OCI-LY7 (cell line): ENCODE measurements at regions not wholly inside any gene's neighbourhood (a gene's known extent, or its start where the extent isn't known, plus 50 kb on each side); places are given as distances from the start of the nearest gene placed in this dataset.

Source experiments
- CTCF ChIP-seq: fragments of 200-600 bp; sonication (generic); conservative IDR thresholded peaks from 2 replicates; pipeline ENCODE4 v1.5.1; 2014; ENCODE audit warnings: mild to moderate bottlenecking, antibody characterized with exemption, low read length, moderate library complexity, mixed read lengths
- EZH2phosphoT487 ChIP-seq: fragments of 200-600 bp; sonication (generic); IDR thresholded peaks from 2 replicates; pipeline ENCODE4 v1.6.1; 2018; ENCODE audit warnings: low read depth, borderline replicate concordance, mild to moderate bottlenecking, mixed run types, antibody characterized with exemption, low read length, moderate library complexity, mixed read lengths

- no peak for TF ChIP-seq CTCF
- no peak for TF ChIP-seq EZH2phosphoT487
Measured at GRCh38 chr3:180142041-180142440, 105.3 kb upstream of the PEX5L start.
